ENCODE measurements at regions not wholly inside any gene's neighbourhood (a gene's known extent, or its start where the extent isn't known, plus 50 kb on each side); places are given as distances from the start of the nearest gene placed in this dataset.

DNA sequence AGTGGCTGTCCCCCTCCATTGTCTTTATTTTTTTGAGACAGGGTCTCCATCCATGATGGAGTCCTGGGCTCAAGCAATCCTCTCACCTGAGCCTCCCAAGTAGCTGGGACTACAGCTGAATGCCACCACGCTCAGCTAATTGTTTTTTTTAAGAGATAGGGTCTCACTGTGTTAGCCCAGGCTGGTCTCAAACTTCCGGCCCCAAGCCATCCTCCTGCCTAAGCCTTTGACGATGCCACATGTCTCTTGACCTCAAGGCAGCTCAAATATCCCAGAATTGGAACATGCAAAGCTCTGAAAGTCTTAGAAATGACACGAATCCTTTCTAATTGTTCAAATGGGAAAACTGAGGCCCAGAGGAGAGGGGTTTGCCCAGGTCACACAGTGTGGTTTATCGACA, 75.4 kb upstream of the ZNF423 start (continued):
- TF ChIP-seq, protein P1, sequence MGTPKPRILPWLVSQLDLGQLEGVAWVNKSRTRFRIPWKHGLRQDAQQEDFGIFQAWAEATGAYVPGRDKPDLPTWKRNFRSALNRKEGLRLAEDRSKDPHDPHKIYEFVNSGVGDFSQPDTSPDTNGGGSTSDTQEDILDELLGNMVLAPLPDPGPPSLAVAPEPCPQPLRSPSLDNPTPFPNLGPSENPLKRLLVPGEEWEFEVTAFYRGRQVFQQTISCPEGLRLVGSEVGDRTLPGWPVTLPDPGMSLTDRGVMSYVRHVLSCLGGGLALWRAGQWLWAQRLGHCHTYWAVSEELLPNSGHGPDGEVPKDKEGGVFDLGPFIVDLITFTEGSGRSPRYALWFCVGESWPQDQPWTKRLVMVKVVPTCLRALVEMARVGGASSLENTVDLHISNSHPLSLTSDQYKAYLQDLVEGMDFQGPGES (IDR thresholded peaks at IDR 0.05), result no peak
- no peak for TF ChIP-seq RUNX3 (IDR thresholded peaks at IDR 0.05; ENCODE audit: low read length)

DNA sequence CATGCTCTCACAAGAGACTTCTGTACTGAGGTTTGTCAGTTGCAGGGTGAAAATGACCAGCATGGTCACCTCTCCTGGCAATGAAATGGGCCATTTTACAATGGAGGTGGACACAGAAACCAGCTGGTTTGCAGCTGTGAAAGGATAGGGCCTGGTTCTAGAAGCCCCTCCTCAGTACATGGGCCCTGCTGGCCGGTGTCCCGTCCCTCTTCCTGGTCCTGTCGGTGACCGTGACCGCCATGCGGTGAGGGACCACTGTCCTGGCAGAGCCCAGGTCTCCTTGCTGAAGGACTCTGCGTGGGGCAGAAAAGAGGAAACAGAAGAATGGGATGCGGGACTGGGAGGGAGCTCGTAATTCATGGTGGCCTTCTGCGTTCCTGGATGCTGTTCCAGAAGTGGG, 76.0 kb upstream of the ZNF423 start:
- in situ Hi-C loops (cut with MboI), result no loop called here
- FAIRE-seq (no peak), DNase-seq (ENCODE audit: low read depth, low spot score) (no peak), ATAC-seq (no peak)
- H3K9me3 ChIP-seq (replicated peaks; ENCODE audit: control insufficient read depth, insufficient read depth, low read length), result no peaks in the 10 kb centered on the region
- POLR2A ChIA-PET, result no interaction called here
- 72% methylated on average over 9 of the region's 10 CpGs for WGBS (ENCODE audit: insufficient coverage, insufficient replicate concordance, low lambda C conversion rate, missing lambda C conversion rate)
- RAD21 ChIA-PET (ENCODE audit: unreplicated experiment), result no interaction called here
- H3K27ac ChIP-seq (ENCODE audit: control insufficient read depth, insufficient read depth), result no peak overlapping the region
- no peak overlapping the region for H3K4me2 ChIP-seq (ENCODE audit: control insufficient read depth, insufficient read depth)
- CTCF ChIA-PET, result no interaction called here
- no peak for TF ChIP-seq RAD21 (IDR thresholded peaks at IDR 0.05; ENCODE audit: insufficient read depth, low read depth, low read length)
- no peak for TF ChIP-seq HCFC1 (IDR thresholded peaks at IDR 0.05; ENCODE audit: low read length)
- TF ChIP-seq HDGF (IDR thresholded peaks at IDR 0.05), result no peak
- no peak for TF ChIP-seq POLR2AphosphoS2 (IDR thresholded peaks at IDR 0.05; ENCODE audit: low read depth, low read length)
- TF ChIP-seq, protein P2, sequence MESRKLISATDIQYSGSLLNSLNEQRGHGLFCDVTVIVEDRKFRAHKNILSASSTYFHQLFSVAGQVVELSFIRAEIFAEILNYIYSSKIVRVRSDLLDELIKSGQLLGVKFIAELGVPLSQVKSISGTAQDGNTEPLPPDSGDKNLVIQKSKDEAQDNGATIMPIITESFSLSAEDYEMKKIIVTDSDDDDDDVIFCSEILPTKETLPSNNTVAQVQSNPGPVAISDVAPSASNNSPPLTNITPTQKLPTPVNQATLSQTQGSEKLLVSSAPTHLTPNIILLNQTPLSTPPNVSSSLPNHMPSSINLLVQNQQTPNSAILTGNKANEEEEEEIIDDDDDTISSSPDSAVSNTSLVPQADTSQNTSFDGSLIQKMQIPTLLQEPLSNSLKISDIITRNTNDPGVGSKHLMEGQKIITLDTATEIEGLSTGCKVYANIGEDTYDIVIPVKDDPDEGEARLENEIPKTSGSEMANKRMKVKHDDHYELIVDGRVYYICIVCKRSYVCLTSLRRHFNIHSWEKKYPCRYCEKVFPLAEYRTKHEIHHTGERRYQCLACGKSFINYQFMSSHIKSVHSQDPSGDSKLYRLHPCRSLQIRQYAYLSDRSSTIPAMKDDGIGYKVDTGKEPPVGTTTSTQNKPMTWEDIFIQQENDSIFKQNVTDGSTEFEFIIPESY (IDR thresholded peaks at IDR 0.05), result no peak
- TF ChIP-seq, protein P3, sequence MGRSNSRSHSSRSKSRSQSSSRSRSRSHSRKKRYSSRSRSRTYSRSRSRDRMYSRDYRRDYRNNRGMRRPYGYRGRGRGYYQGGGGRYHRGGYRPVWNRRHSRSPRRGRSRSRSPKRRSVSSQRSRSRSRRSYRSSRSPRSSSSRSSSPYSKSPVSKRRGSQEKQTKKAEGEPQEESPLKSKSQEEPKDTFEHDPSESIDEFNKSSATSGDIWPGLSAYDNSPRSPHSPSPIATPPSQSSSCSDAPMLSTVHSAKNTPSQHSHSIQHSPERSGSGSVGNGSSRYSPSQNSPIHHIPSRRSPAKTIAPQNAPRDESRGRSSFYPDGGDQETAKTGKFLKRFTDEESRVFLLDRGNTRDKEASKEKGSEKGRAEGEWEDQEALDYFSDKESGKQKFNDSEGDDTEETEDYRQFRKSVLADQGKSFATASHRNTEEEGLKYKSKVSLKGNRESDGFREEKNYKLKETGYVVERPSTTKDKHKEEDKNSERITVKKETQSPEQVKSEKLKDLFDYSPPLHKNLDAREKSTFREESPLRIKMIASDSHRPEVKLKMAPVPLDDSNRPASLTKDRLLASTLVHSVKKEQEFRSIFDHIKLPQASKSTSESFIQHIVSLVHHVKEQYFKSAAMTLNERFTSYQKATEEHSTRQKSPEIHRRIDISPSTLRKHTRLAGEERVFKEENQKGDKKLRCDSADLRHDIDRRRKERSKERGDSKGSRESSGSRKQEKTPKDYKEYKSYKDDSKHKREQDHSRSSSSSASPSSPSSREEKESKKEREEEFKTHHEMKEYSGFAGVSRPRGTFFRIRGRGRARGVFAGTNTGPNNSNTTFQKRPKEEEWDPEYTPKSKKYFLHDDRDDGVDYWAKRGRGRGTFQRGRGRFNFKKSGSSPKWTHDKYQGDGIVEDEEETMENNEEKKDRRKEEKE (IDR thresholded peaks at IDR 0.05), result no peak
- TF ChIP-seq CHD4 (IDR thresholded peaks at IDR 0.05), result no peak
- no peak for TF ChIP-seq ASH2L (IDR thresholded peaks at IDR 0.05; ENCODE audit: borderline replicate concordance, low read depth)
- no peak for TF ChIP-seq GABPA (IDR thresholded peaks at IDR 0.05; ENCODE audit: low read depth)
- no peaks in the 10 kb centered on the region for H3K4me1 ChIP-seq (ENCODE audit: control insufficient read depth, insufficient read depth, low read length)
- SMC1A ChIA-PET (ENCODE audit: uncharacterized antibody, unreplicated experiment), result no interaction called here
- BruUV-seq (replicated peaks), result no TSS peak
- no peak overlapping the region for H3K4me3 ChIP-seq
- H3K36me3 ChIP-seq (ENCODE audit: control insufficient read depth in 2 of 2, insufficient read depth in 2 of 2, low read length in 1 of 2), result no peaks in the 10 kb centered on the region
- H4K20me1 ChIP-seq (ENCODE audit: control insufficient read depth, insufficient read depth), result no peaks in the 10 kb centered on the region
- H3K9ac ChIP-seq (ENCODE audit: control insufficient read depth, insufficient read depth, low read length), result no peak overlapping the region
- no peak overlapping the region for H2AFZ ChIP-seq (ENCODE audit: control insufficient read depth, low read depth, low read length)
- H3K79me2 ChIP-seq (ENCODE audit: control insufficient read depth, insufficient read depth, low read length), result no peaks in the 10 kb centered on the region
- intact Hi-C loops (cut with micrococcal nuclease; ENCODE audit: unreplicated experiment), result no loop called here
- H3K27me3 ChIP-seq (replicated peaks in 1 of 2; ENCODE audit: control insufficient read depth in 2 of 2, insufficient read depth in 2 of 2, low read length in 1 of 2), result peaks cover 0 to 2% of the 10 kb centered on the region in 2 experiments; a peak in 1 of 4 replicates

Measured in GM12878 (cell line).